ENCODE measurements at regions not wholly inside any gene's neighbourhood (a gene's known extent, or its start where the extent isn't known, plus 50 kb on each side); places are given as distances from the start of the nearest gene placed in this dataset.

- Histone ChIP-seq H3K4me1 (ENCODE audit: control insufficient read depth in 2 of 2, insufficient read depth in 2 of 2, low read length in 2 of 2) (peaks cover 7 to 8% of the 10 kb centered on the region in 2 donors), H4K20me1 (ENCODE audit: control insufficient read depth, insufficient read depth, low read length, poor library complexity, severe bottlenecking) (no peaks in the 10 kb centered on the region), H3K9me3 (ENCODE audit: control extremely low read depth in 1 of 3, control insufficient read depth in 2 of 3, insufficient read depth in 1 of 3, low read length in 2 of 3) (peaks cover 0 to 22% (median 8%) of the 10 kb centered on the region in 3 donors), H3K4me2 (replicated peaks; ENCODE audit: low read depth, low read length, poor library complexity, severe bottlenecking) (no peak overlapping the region), H3K27me3 (replicated peaks in 1 of 4; ENCODE audit: control extremely low read depth in 1 of 4, control insufficient read depth in 3 of 4, insufficient read depth in 4 of 4, low read length in 3 of 4) (peaks cover 0 to 4% (median 2%) of the 10 kb centered on the region in 4 experiments), H3K79me2 (ENCODE audit: control insufficient read depth, insufficient read depth, low read length) (no peaks in the 10 kb centered on the region), H3K27ac (ENCODE audit: low read length in 2 of 2) (no peak overlapping the region), H3K9ac (ENCODE audit: low read length) (no peak overlapping the region), H3K4me3 (ENCODE audit: control extremely low read depth in 1 of 5, extremely low read depth in 1 of 5, insufficient read depth in 1 of 5, low read depth in 2 of 5, low read length in 4 of 5) (no peak overlapping the region), H2AFZ (ENCODE audit: insufficient read depth, low read depth, low read length, poor library complexity, severe bottlenecking) (no peak overlapping the region), H3K36me3 (replicated peaks in 1 of 2; ENCODE audit: control extremely low read depth in 1 of 2, control insufficient read depth in 1 of 2, extremely low read depth in 1 of 2, insufficient read depth in 2 of 2, low read length in 1 of 2) (no peaks in the 10 kb centered on the region)
- TF ChIP-seq EZH2 (IDR thresholded peaks at IDR 0.05; ENCODE audit: borderline replicate concordance, insufficient read depth, low read depth, low read length, poor library complexity, severe bottlenecking) = no peak
- TF ChIP-seq CTCF (IDR thresholded peaks at IDR 0.05) = no peak
- Mint-ChIP-seq H3K4me3 (no peak overlapping the region), H3K27me3 (peaks cover 17% of the 10 kb centered on the region), H3K4me1 (peaks cover 9% of the 10 kb centered on the region), H3K9me3 (ENCODE audit: insufficient read depth) (peaks cover 3% of the 10 kb centered on the region), H3K27ac (no peak overlapping the region)
- 96% methylated on average over 3 of the region's 4 CpGs for WGBS (ENCODE audit: insufficient coverage)
- no peak for DNase-seq
- CTCF ChIA-PET = interaction anchor here (1.1 to 1.3 kb wide), 2 partner anchors 23 to 123 kb away, joined by 3 to 4 read pairs; no protein-coding TSS in a partner anchor
- POLR2A ChIA-PET = no interaction called here
- ATAC-seq (ENCODE audit: low read depth) = no peak
- intact Hi-C loops (cut with micrococcal nuclease) = no loop called here
Observed at GRCh38 chr2:74751981-74752851, 81.7 kb upstream of the HK2 start.

GRCh38 chr2:74755386-74755785 lies 78.5 kb upstream of the HK2 start:
- no peak for ATAC-seq (ENCODE audit: low read depth)
- CTCF ChIA-PET = interaction anchor here (1.5 kb wide), 1 partner anchor 24 kb away, joined by 3 read pairs; no protein-coding TSS in a partner anchor

More at GRCh38 chr2:74755386-74755785, 78.5 kb upstream of the HK2 start:
- Histone ChIP-seq H3K79me2 (ENCODE audit: control insufficient read depth, insufficient read depth, low read length) (no peaks in the 10 kb centered on the region), H3K36me3 (replicated peaks in 1 of 2; ENCODE audit: control extremely low read depth in 1 of 2, control insufficient read depth in 1 of 2, extremely low read depth in 1 of 2, insufficient read depth in 2 of 2, low read length in 1 of 2) (no peaks in the 10 kb centered on the region), H3K27me3 (replicated peaks in 1 of 4; ENCODE audit: control extremely low read depth in 1 of 4, control insufficient read depth in 3 of 4, insufficient read depth in 4 of 4, low read length in 3 of 4) (peaks cover 0 to 4% (median 0%) of the 10 kb centered on the region in 4 experiments), H3K4me2 (replicated peaks; ENCODE audit: low read depth, low read length, poor library complexity, severe bottlenecking) (no peak overlapping the region), H3K9me3 (ENCODE audit: control extremely low read depth in 1 of 3, control insufficient read depth in 2 of 3, insufficient read depth in 1 of 3, low read length in 2 of 3) (peaks cover 4 to 23% (median 10%) of the 10 kb centered on the region in 3 donors), H3K4me1 (ENCODE audit: control insufficient read depth in 2 of 2, insufficient read depth in 2 of 2, low read length in 2 of 2) (peaks cover 7 to 8% of the 10 kb centered on the region in 2 donors), H3K9ac (ENCODE audit: low read length) (no peak overlapping the region), H3K4me3 (ENCODE audit: control extremely low read depth in 1 of 5, extremely low read depth in 1 of 5, insufficient read depth in 1 of 5, low read depth in 2 of 5, low read length in 4 of 5) (no peak overlapping the region), H2AFZ (ENCODE audit: insufficient read depth, low read depth, low read length, poor library complexity, severe bottlenecking) (no peak overlapping the region), H4K20me1 (ENCODE audit: control insufficient read depth, insufficient read depth, low read length, poor library complexity, severe bottlenecking) (no peaks in the 10 kb centered on the region), H3K27ac (ENCODE audit: low read length in 2 of 2) (no peak overlapping the region)
- no CpG with 5 or more reads among the region's 4 CpGs for WGBS (ENCODE audit: insufficient coverage)
- Mint-ChIP-seq H3K4me3 (no peak overlapping the region), H3K9me3 (ENCODE audit: insufficient read depth) (peaks cover 3% of the 10 kb centered on the region), H3K27ac (no peak overlapping the region), H3K27me3 (peaks cover 14% of the 10 kb centered on the region), H3K4me1 (peaks cover 11% of the 10 kb centered on the region)
- TF ChIP-seq CTCF (IDR thresholded peaks at IDR 0.05) = no peak
- no peak for TF ChIP-seq EZH2 (IDR thresholded peaks at IDR 0.05; ENCODE audit: borderline replicate concordance, insufficient read depth, low read depth, low read length, poor library complexity, severe bottlenecking)
- no peak for DNase-seq
- POLR2A ChIA-PET = no interaction called here
- intact Hi-C loops (cut with micrococcal nuclease) = no loop called here
